ENCODE measurements at regions not wholly inside any gene's neighbourhood (a gene's known extent, or its start where the extent isn't known, plus 50 kb on each side); places are given as distances from the start of the nearest gene placed in this dataset.

DNA sequence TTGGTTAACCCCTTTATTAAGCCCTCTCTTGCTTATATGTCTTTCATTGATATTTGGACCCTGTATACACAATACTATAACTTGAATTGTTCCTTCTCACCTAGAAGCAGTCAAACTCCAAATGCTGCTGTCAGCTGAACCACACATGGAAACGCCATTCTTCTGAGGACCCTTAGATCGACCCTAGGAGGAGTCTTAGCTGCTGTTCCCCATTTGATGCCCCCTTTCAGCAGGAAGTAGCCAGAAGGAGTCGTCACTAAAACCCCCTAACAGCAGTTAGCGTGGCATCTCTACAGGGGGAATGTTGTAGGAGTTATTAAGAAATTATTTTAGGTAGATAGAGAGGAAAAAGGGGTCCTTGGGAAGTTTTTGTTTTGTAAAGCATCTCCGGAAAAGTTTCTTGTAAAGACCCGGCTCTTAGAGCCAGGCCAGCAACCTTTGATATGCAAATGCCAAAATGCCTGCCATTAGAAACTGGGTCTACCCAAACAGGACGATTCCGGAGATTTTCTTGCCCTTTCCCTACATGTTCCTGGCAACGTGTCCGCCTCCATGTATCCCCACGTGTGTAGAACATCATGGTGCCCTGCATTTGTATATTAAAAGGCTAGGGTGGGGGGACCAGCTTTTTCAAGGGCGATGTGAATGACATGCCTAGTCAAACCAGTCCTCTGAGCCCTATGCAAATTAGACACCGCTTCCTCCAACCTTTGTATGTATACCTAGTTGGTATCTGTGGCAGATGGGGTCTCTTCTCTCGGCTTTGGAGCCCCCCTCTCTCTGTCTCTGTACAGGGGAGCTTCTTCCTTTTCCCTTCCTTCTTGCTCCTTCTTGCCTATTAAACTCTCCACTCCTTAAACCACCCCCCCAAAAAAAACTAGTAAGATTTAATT is 638.4 kb upstream of the POU3F3 start:
- TF ChIP-seq, protein P1, sequence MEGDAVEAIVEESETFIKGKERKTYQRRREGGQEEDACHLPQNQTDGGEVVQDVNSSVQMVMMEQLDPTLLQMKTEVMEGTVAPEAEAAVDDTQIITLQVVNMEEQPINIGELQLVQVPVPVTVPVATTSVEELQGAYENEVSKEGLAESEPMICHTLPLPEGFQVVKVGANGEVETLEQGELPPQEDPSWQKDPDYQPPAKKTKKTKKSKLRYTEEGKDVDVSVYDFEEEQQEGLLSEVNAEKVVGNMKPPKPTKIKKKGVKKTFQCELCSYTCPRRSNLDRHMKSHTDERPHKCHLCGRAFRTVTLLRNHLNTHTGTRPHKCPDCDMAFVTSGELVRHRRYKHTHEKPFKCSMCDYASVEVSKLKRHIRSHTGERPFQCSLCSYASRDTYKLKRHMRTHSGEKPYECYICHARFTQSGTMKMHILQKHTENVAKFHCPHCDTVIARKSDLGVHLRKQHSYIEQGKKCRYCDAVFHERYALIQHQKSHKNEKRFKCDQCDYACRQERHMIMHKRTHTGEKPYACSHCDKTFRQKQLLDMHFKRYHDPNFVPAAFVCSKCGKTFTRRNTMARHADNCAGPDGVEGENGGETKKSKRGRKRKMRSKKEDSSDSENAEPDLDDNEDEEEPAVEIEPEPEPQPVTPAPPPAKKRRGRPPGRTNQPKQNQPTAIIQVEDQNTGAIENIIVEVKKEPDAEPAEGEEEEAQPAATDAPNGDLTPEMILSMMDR (conservative IDR thresholded peaks at IDR 0.05 in 1 of 2, IDR thresholded peaks at IDR 0.05 in 1 of 2; ENCODE audit: extremely low read depth in 1 of 2, insufficient read depth in 1 of 2, low read depth in 1 of 2, low read length in 2 of 2) = no peak
- TF ChIP-seq EZH2 (IDR thresholded peaks at IDR 0.05; ENCODE audit: borderline replicate concordance, low read length) = no peak

Measured in mammary epithelial cell (primary cell).